K562 (cell line): ENCODE measurements at regions not wholly inside any gene's neighbourhood (a gene's known extent, or its start where the extent isn't known, plus 50 kb on each side); places are given as distances from the start of the nearest gene placed in this dataset.

Source experiments
- ATAC-seq: fragments of 200-7000 bp; cut with Tn5 transposase; 3 replicates; pipeline ENCODE4 v1.9.1; 2020; ENCODE audit warnings: moderate library complexity
- BruUV-seq: library from RNA; stranded (reverse); fragments of 400-500 nt; replicated peaks from 2 replicates; lab custom pipeline; 2021; lab: Mats Ljungman, UMichigan
- CTCF ChIA-PET: fragments of 300-600 bp; formaldehyde crosslinking; extraction: SDS; loops from one replicate; lab custom pipeline; 2021; ENCODE audit warnings: low intra/inter-chr PET ratio; lab: Yijun Ruan, JAX
- POLR2A ChIA-PET: fragments of 300-600, 350-650 bp; sonication (Branson Sonifier 250); formaldehyde crosslinking; extraction: SDS; loops from one replicate; lab custom pipeline; 2021; ENCODE audit warnings: antibody characterized with exemption, inconsistent platforms; lab: Yijun Ruan, JAX
- DNase-seq, 4 experiments: peaks; one replicate each; pipeline versions ENCODE4 v3.0.0 to v3.0.0-alpha.2; 2011 to 2018; ENCODE audit warnings: low spot score in 3 of 4, mixed read lengths in 3 of 4; ENCODE audit errors: extremely low read depth in 1 of 4
- FAIRE-seq: peaks from 2 replicates; lab custom pipeline; 2011; peaks lifted over from hg19 to GRCh38; lab: Jason Lieb, UNC
- H2AFZ ChIP-seq: 2 replicates; pipeline ENCODE4 v1.6.0; 2011; ENCODE audit warnings: low read depth, low read length, control low read depth, inconsistent platforms
- H3K27ac ChIP-seq: fragments of 200-600 bp; 3 replicates; pipeline ENCODE4 v1.8.0; 2011; ENCODE audit warnings: low read depth, mild to moderate bottlenecking, control low read depth, inconsistent platforms, low read length, moderate library complexity, mixed read lengths; ENCODE audit errors: extremely low read depth
- H3K27me3 ChIP-seq, 2 experiments: fragments of 300-600 bp in 1 of 2; 2 replicates in 1 of 2; 3 replicates in 1 of 2; pipeline versions ENCODE4 v1.6.0 to v1.8.0; 2011; ENCODE audit warnings: inconsistent platforms in 2 of 2, low read length in 2 of 2, mild to moderate bottlenecking in 1 of 2, mixed read lengths in 1 of 2, moderate library complexity in 1 of 2; ENCODE audit not compliant: control insufficient read depth in 2 of 2, insufficient read depth in 2 of 2
- H3K36me3 ChIP-seq: fragments of 300-600 bp; 3 replicates; pipeline ENCODE4 v1.8.0; 2011; ENCODE audit warnings: mild to moderate bottlenecking, low read length, inconsistent platforms; ENCODE audit not compliant: control insufficient read depth, insufficient read depth
- H3K4me1 ChIP-seq, 2 experiments: fragments of 200-600 bp in 1 of 2; replicated peaks in 1 of 2; 2 replicates in 1 of 2; 3 replicates in 1 of 2; pipeline versions ENCODE4 v1.5.1 to v1.8.0; 2011; ENCODE audit warnings: inconsistent platforms in 2 of 2, low read length in 2 of 2, mild to moderate bottlenecking in 1 of 2, mixed read lengths in 1 of 2, moderate library complexity in 1 of 2; ENCODE audit not compliant: control insufficient read depth in 2 of 2, insufficient read depth in 2 of 2
- H3K4me2 ChIP-seq: 2 replicates; pipeline ENCODE4 v1.6.1; 2011; ENCODE audit warnings: low read length, control low read depth, inconsistent platforms, mixed read lengths; ENCODE audit not compliant: insufficient read depth
- H3K4me3 ChIP-seq: fragments of 200-600 bp; sonication (generic), shearing (Covaris generic); 2 replicates; pipeline ENCODE4 v1.5.1; 2016; ENCODE audit warnings: control low read depth, inconsistent platforms
- H3K79me2 ChIP-seq: fragments of 200-600 bp; 3 replicates; pipeline ENCODE4 v1.8.0; 2011; ENCODE audit warnings: low read length, inconsistent platforms; ENCODE audit not compliant: control insufficient read depth, insufficient read depth
- H3K9ac ChIP-seq, 2 experiments: 2 replicates each; pipeline versions ENCODE4 v1.6.0 to v1.6.1; 2011; ENCODE audit warnings: low read depth in 2 of 2, low read length in 2 of 2, control low read depth in 1 of 2, inconsistent platforms in 1 of 2, mild to moderate bottlenecking in 1 of 2, mixed read lengths in 1 of 2; ENCODE audit not compliant: insufficient read depth in 1 of 2
- H3K9me1 ChIP-seq: one replicate; pipeline ENCODE4 v1.6.0; 2011; ENCODE audit warnings: inconsistent platforms, mild to moderate bottlenecking, low read length, moderate library complexity; ENCODE audit not compliant: control insufficient read depth, insufficient read depth
- H3K9me3 ChIP-seq: replicated peaks from 2 replicates; pipeline ENCODE4 v1.5.1; 2011; ENCODE audit warnings: low read depth, low read length, inconsistent platforms; ENCODE audit not compliant: control insufficient read depth, insufficient read depth
- H4K20me1 ChIP-seq: replicated peaks from 2 replicates; pipeline ENCODE4 v1.6.1; 2011; ENCODE audit warnings: low read length, inconsistent platforms, mixed read lengths; ENCODE audit not compliant: control insufficient read depth, insufficient read depth
- ADNP ChIP-seq: fragments of 200-800 bp; sonication (Bioruptor generic); IDR thresholded peaks from 2 replicates; pipeline ENCODE4 v1.6.1; 2016; ENCODE audit warnings: missing genetic modification characterization, missing compliant biosample characterization
- ARID1B ChIP-seq: fragments of 450-650 bp; IDR thresholded peaks from 2 replicates; pipeline ENCODE4 v1.6.1; 2016; ENCODE audit warnings: antibody characterized with exemption, mild to moderate bottlenecking, inconsistent platforms
- BRD9 ChIP-seq: fragments of 450-650 bp; IDR thresholded peaks from 2 replicates; pipeline ENCODE4 v1.6.1; 2018; ENCODE audit warnings: low read depth; ENCODE audit not compliant: partially characterized antibody
- CC2D1A ChIP-seq: fragments of 450-650 bp; IDR thresholded peaks from 2 replicates; pipeline ENCODE4 v1.6.1; 2017; ENCODE audit warnings: mild to moderate bottlenecking
- EP300 ChIP-seq: IDR thresholded peaks from 2 replicates; pipeline ENCODE4 v1.6.1; 2012; ENCODE audit warnings: low read length, improper control_type of control experiment
- FOS ChIP-seq: IDR thresholded peaks from 3 replicates; pipeline ENCODE4 v1.6.1; 2011; ENCODE audit not compliant: insufficient read length; ENCODE audit errors: extremely low read depth
- FOXP1 ChIP-seq: sonication (generic); formaldehyde crosslinking; IDR thresholded peaks from 2 replicates; pipeline ENCODE4 v1.8.0; 2022; ENCODE audit warnings: mild to moderate bottlenecking, missing genetic modification reagents
- GABPB1 ChIP-seq: sonication (generic); formaldehyde crosslinking; IDR thresholded peaks from 2 replicates; pipeline ENCODE4 v1.8.0; 2022; ENCODE audit warnings: mild to moderate bottlenecking, missing genetic modification reagents
- ILF3 ChIP-seq: fragments of 450-650 bp; IDR thresholded peaks from 2 replicates; pipeline ENCODE4 v1.6.1; 2018; ENCODE audit warnings: antibody characterized with exemption, mild to moderate bottlenecking, moderate library complexity, borderline replicate concordance
- MAFF ChIP-seq: IDR thresholded peaks from 2 replicates; pipeline ENCODE4 v1.6.1; 2012; ENCODE audit warnings: low read length, improper control_type of control experiment
- POLR2B ChIP-seq: fragments of 450-650 bp; IDR thresholded peaks from 2 replicates; pipeline ENCODE4 v1.6.1; 2018; ENCODE audit warnings: low read depth; ENCODE audit not compliant: partially characterized antibody
- RBBP5 ChIP-seq: fragments of 200-600 bp; sonication (generic); IDR thresholded peaks from 2 replicates; pipeline ENCODE4 v1.6.1; 2012; ENCODE audit warnings: borderline replicate concordance, mild to moderate bottlenecking, low read length, control low read depth, inconsistent platforms; ENCODE audit not compliant: insufficient read depth, poor library complexity, severe bottlenecking
- SNAPC5 ChIP-seq: fragments of 250-450 bp; sonication (Bioruptor Pico); IDR thresholded peaks from 2 replicates; pipeline ENCODE4 v1.8.0; 2021; ENCODE audit warnings: moderate library complexity, mild to moderate bottlenecking, inconsistent platforms
- ZBTB2 ChIP-seq: fragments of 450-650 bp; IDR thresholded peaks from 2 replicates; pipeline ENCODE4 v1.6.1; 2016; ENCODE audit warnings: antibody characterized with exemption
- ZFP1 ChIP-seq: fragments of 450-650 bp; formaldehyde crosslinking; IDR thresholded peaks from 2 replicates; pipeline ENCODE4 v1.4.0; 2020; ENCODE audit warnings: mild to moderate bottlenecking, mixed read lengths
- ZNF165 ChIP-seq: fragments of 250-450 bp; sonication (Bioruptor Pico); IDR thresholded peaks from 2 replicates; pipeline ENCODE4 v1.4.0; 2020; ENCODE audit warnings: borderline replicate concordance
- ZNF174 ChIP-seq: fragments of 250-450 bp; sonication (Bioruptor Pico); IDR thresholded peaks from 2 replicates; pipeline ENCODE4 v1.4.0; 2020; ENCODE audit warnings: mild to moderate bottlenecking
- ZNF282 ChIP-seq: sonication (generic); formaldehyde crosslinking; IDR thresholded peaks from 2 replicates; pipeline ENCODE4 v1.8.1; 2023; ENCODE audit warnings: missing genetic modification reagents
- ZNF75A ChIP-seq: fragments of 450-650 bp; formaldehyde crosslinking; IDR thresholded peaks from 2 replicates; pipeline ENCODE4 v1.4.0; 2020; ENCODE audit warnings: mild to moderate bottlenecking
- ZNF77 ChIP-seq: fragments of 250-450 bp; sonication (Bioruptor Pico); IDR thresholded peaks from 2 replicates; pipeline ENCODE4 v1.5.0; 2020
- WGBS: fragments of 100-300 bp; shearing (Covaris generic); methylation state at CpG from one replicate; pipeline ENCODE4 v1.1.6; 2016; ENCODE audit warnings: low coverage, mixed read lengths; ENCODE audit not compliant: insufficient coverage; ENCODE audit errors: missing lambda C conversion rate; 5-methylcytosine and 5-hydroxymethylcytosine counted together
- in situ Hi-C: fragments of 300-500 bp; cut with MboI; formaldehyde crosslinking; loops from 4 replicates; pipeline ENCODE4 v1.15.0; 2018; ENCODE audit warnings: inconsistent platforms, mixed read lengths
- intact Hi-C: fragments of 100-400 bp; cut with micrococcal nuclease; formaldehyde crosslinking; loops from 2 replicates; pipeline ENCODE4 v1.14.2; 2022

- intact Hi-C loops (no loop called here), in situ Hi-C loops (no loop called here)
- no peak overlapping the region for H3K9ac ChIP-seq
- CTCF ChIA-PET, result no interaction called here
- H3K79me2 ChIP-seq, result no peaks in the 10 kb centered on the region
- H3K36me3 ChIP-seq, result no peaks in the 10 kb centered on the region
- no peak overlapping the region for H3K27ac ChIP-seq
- H3K4me3 ChIP-seq, result no peak overlapping the region
- H3K4me2 ChIP-seq, result no peak overlapping the region
- no peaks in the 10 kb centered on the region; the same call in 1 of the 2 replicates for H3K9me3 ChIP-seq
- H3K4me1 ChIP-seq, result no peaks in the 10 kb centered on the region
- no peaks in the 10 kb centered on the region for H3K9me1 ChIP-seq
- no TSS peak for BruUV-seq
- POLR2A ChIA-PET, result no interaction called here
- H3K27me3 ChIP-seq, result no peaks in the 10 kb centered on the region
- 4% methylated on average over 3 of the region's 3 CpGs for WGBS
- ATAC-seq (no peak), DNase-seq (no peak), FAIRE-seq (no peak)
- no peak for TF ChIP-seq GABPB1
- TF ChIP-seq ILF3, result no peak
- TF ChIP-seq RBBP5, result no peak
- TF ChIP-seq EP300, result no peak
- no peak for TF ChIP-seq ADNP (tag)
- TF ChIP-seq ZNF75A (CRISPR knock-in tag), result no peak
- TF ChIP-seq FOXP1 (CRISPR knock-in tag), result no peak
- no peak for TF ChIP-seq FOS
- no peak overlapping the region for H2AFZ ChIP-seq
- no peaks in the 10 kb centered on the region for H4K20me1 ChIP-seq
These were observed 320.7 kb downstream of the CDC14C start for GRCh38 chr7:49245062-49245461.

- DNase-seq (no peak), ATAC-seq (no peak), FAIRE-seq (no peak)
- ChIA-PET CTCF (no interaction called here), POLR2A (no interaction called here)
- Histone ChIP-seq H3K27me3 (no peaks in the 10 kb centered on the region), H3K9me3 (no peaks in the 10 kb centered on the region; the same call in 1 of the 2 replicates), H2AFZ (no peak overlapping the region), H3K79me2 (no peaks in the 10 kb centered on the region), H3K4me3 (no peak overlapping the region), H3K4me2 (no peak overlapping the region), H3K27ac (no peak overlapping the region), H3K9ac (no peak overlapping the region), H4K20me1 (no peaks in the 10 kb centered on the region), H3K36me3 (no peaks in the 10 kb centered on the region), H3K4me1 (no peaks in the 10 kb centered on the region), H3K9me1 (no peaks in the 10 kb centered on the region)
- no TSS peak for BruUV-seq
- WGBS, result 0% methylated on average over 3 of the region's 3 CpGs
- intact Hi-C loops, result no loop called here
- in situ Hi-C loops, result no loop called here
- TF ChIP-seq ZNF282 (CRISPR knock-in tag) (no peak), POLR2B (no peak), MAFF (no peak), ZFP1 (CRISPR knock-in tag) (no peak), BRD9 (no peak), ZNF174 (no peak), ARID1B (no peak), CC2D1A (no peak), ZBTB2 (no peak), SNAPC5 (CRISPR knock-in tag) (no peak), ZNF77 (CRISPR knock-in tag) (no peak), ZNF165 (CRISPR knock-in tag) (no peak)
These were observed 323.4 kb downstream of the CDC14C start for GRCh38 chr7:49247759-49248158.
